ENCODE measurements at regions not wholly inside any gene's neighbourhood (a gene's known extent, or its start where the extent isn't known, plus 50 kb on each side); places are given as distances from the start of the nearest gene placed in this dataset.
A peak's percentile ranks its signal among the peaks of the same experiment; 100 is the strongest.

DNA sequence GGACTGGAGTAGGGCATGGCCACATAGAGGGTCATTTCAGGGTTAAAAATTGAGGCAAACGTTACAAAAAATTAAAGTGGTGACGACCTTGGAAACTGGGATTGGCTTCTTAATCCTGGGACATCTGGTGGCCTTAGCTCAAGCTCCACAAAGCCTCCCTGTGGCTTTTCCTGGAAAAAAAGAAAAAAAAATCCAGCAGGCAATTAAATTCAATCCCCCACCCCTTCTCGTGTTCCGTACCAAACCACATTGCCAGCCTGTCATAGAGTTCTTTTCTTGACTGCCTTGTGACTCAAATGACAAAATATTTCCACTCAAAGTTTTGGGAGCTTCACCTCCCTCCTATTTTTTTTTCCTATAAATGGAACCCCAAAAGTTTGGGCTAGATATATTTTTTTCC lies 195.6 kb downstream of the HRH4 start:
- intact Hi-C loops (cut with DNase I), result no loop called here
- 51 to 60% (median 58%) methylated on average over 4 of the region's 4 CpGs for WGBS, 4 donors
- H3K27me3 ChIP-seq, result no peaks in the 10 kb centered on the region
- no peaks in the 10 kb centered on the region for H3K4me1 ChIP-seq (replicated peaks in 1 of 2)
- no peak overlapping the region for H3K4me3 ChIP-seq
- H3K9me3 ChIP-seq (replicated peaks in 1 of 3), result no peaks in the 10 kb centered on the region
- no peaks in the 10 kb centered on the region for H3K36me3 ChIP-seq (replicated peaks in 1 of 2)
- no peak for DNase-seq
- TF ChIP-seq CTCF (IDR thresholded peaks at IDR 0.05) (no peak), POLR2A (IDR thresholded peaks at IDR 0.05) (no peak)
- no peak overlapping the region for H3K27ac ChIP-seq

DNA sequence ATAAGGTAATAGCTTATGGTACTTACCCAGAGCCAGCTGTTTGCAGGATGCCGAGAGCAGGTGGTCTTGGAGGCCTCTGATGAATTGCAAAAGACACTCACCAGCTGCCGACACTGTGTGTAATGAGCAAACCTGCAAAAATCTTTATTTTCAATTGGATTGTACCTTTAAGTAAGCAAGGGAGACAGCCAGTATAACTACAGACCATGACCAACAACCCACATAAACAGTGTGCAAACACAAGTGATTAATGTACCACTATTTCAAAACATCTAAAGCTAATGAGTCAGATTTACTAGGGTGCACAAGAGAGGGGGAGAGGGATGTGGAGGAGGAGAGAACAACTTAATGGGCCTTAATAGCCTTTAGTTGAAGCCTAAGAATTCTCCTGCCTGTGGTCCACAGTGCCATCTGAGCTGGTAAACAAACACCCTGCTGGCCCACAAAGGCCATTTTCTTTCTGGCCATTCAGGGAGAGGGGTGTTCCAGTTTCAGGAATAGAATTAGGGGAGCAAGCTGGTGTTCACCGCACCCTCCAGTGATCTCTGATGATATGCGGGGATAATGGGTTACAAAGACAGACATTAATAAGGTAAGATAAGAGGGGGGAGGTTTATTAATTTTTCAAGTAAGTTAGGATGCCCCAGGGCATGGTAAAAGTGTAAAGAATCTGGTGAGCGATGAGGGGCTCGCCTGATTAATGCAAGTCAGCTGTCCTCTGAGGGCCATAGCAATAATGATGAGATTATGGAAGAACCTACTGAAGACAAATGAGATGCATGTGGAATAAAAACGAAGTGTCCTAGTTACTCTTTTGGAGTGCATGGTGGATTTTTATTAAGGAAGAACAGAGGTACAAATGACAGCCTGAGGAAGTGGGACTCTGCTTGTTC lies 196.4 kb downstream of the HRH4 start:
- H3K27ac ChIP-seq, result no peak overlapping the region

DNA sequence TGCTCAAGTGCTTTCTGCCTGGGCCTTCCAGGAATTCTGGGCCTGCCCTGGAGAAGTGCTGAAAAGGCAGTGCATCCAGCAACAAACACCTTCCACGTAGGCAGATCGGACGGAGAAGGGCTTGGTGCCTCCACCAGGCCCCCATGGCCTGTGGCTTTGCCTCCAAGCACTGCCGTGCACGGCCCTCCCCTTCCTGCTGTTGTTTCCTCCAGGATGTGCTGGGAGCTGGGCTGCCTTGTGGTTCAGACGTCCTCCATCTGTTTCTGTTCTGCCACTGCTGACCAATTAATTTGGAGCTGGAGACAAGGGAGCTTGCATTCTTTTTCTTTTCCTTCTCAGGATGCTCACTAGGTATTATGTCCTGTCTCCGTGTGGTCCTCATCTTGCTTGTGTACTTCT lies 197.0 kb downstream of the HRH4 start:
- peak in 1 of 7 donors; percentile 1 for DNase-seq
- Histone ChIP-seq H3K36me3 (replicated peaks in 1 of 2) (no peaks in the 10 kb centered on the region), H3K9me3 (replicated peaks in 1 of 3) (no peaks in the 10 kb centered on the region), H3K27me3 (no peaks in the 10 kb centered on the region), H3K4me1 (replicated peaks in 1 of 2) (no peaks in the 10 kb centered on the region), H3K4me3 (no peak overlapping the region), H3K27ac (no peak overlapping the region)
- TF ChIP-seq CTCF (IDR thresholded peaks at IDR 0.05) (no peak), POLR2A (IDR thresholded peaks at IDR 0.05) (no peak)
- intact Hi-C loops (cut with DNase I), result no loop called here
- 42 to 67% (median 63%) methylated on average over 2 to 7 of the region's 7 CpGs for WGBS, 4 donors

More for the DNA sequence above, 196.4 kb downstream of the HRH4 start:
- no peaks in the 10 kb centered on the region for H3K9me3 ChIP-seq (replicated peaks in 1 of 3)
- intact Hi-C loops (cut with DNase I), result no loop called here
- H3K36me3 ChIP-seq (replicated peaks in 1 of 2), result no peaks in the 10 kb centered on the region
- H3K4me3 ChIP-seq, result no peak overlapping the region
- H3K4me1 ChIP-seq (replicated peaks in 1 of 2), result no peaks in the 10 kb centered on the region
- TF ChIP-seq CTCF (IDR thresholded peaks at IDR 0.05) (no peak), POLR2A (IDR thresholded peaks at IDR 0.05) (no peak)
- 82 to 89% (median 83%) methylated on average over 7 of the region's 7 CpGs for WGBS, 4 donors
- H3K27me3 ChIP-seq, result no peaks in the 10 kb centered on the region
- DNase-seq, result no peak

GRCh38 chr18:24658302-24658701 lies 197.9 kb downstream of the HRH4 start:
- TF ChIP-seq POLR2A (IDR thresholded peaks at IDR 0.05) (no peak), CTCF (IDR thresholded peaks at IDR 0.05) (no peak)
- H3K4me3 ChIP-seq, result no peak overlapping the region
- DNase-seq, result no peak
- no peaks in the 10 kb centered on the region for H3K27me3 ChIP-seq
- no peaks in the 10 kb centered on the region for H3K4me1 ChIP-seq (replicated peaks in 1 of 2)
- no peaks in the 10 kb centered on the region for H3K36me3 ChIP-seq (replicated peaks in 1 of 2)
- H3K9me3 ChIP-seq (replicated peaks in 1 of 3), result no peaks in the 10 kb centered on the region
- no peak overlapping the region for H3K27ac ChIP-seq
- intact Hi-C loops (cut with DNase I), result no loop called here
- 13 to 32% (median 21%) methylated on average over 1 of the region's 1 CpG for WGBS, 4 donors

Data from adrenal gland (tissue), 9 donors.